Stimulated activated naive CD8-positive, alpha-beta T cell treated with anti-CD3 and anti-CD28 coated beads, Interleukin-15, amount 100 ng/mL, for 72 hours (primary cell): ENCODE measurements at regions not wholly inside any gene's neighbourhood (a gene's known extent, or its start where the extent isn't known, plus 50 kb on each side); places are given as distances from the start of the nearest gene placed in this dataset.
"Not testable (repeated sequence)": the region's sequence is repeated elsewhere in the genome, so short reads cannot be mapped to it uniquely, and the experiment has no call there.

ENCODE experiments used
- ATAC-seq: fragments of 150-1000 bp; cut with Tn5 transposase; 2 replicates; pipeline ENCODE4 v1.10.0; 2021; ENCODE audit warnings: mild to moderate bottlenecking, moderate library complexity
- DNase-seq, 2 donors: peaks; one replicate each; pipeline ENCODE4 v3.0.0; 2021 to 2022
- H3K27ac Mint-ChIP-seq, 2 donors: one replicate each; pipeline ENCODE4 v1.8.0; 2022; ENCODE audit warnings: mild to moderate bottlenecking in 2 of 2, mixed read lengths in 2 of 2, moderate library complexity in 2 of 2
- H3K27me3 Mint-ChIP-seq: one replicate; pipeline ENCODE4 v1.8.0; 2022; ENCODE audit warnings: mixed read lengths
- H3K4me1 Mint-ChIP-seq: one replicate; pipeline ENCODE4 v1.8.0; 2022; ENCODE audit warnings: mild to moderate bottlenecking, mixed read lengths
- H3K4me3 Mint-ChIP-seq, 2 donors: one replicate each; pipeline ENCODE4 v1.8.0; 2022; ENCODE audit warnings: mild to moderate bottlenecking in 2 of 2, mixed read lengths in 2 of 2, moderate library complexity in 1 of 2
- H3K9me3 Mint-ChIP-seq, 2 donors: one replicate each; pipeline ENCODE4 v1.8.0; 2022; ENCODE audit warnings: mixed read lengths in 2 of 2

GRCh38 chr18:60027397-60027796, 127.6 kb downstream of the PMAIP1 start:
- Mint-ChIP-seq H3K9me3 (no peaks in the 10 kb centered on the region), H3K4me3 (no peak overlapping the region), H3K27me3 (no peaks in the 10 kb centered on the region), H3K27ac (no peak overlapping the region), H3K4me1 (no peaks in the 10 kb centered on the region)
- DNase-seq (no peak), ATAC-seq (no peak)

GRCh38 chr18:60024857-60025256, 125.1 kb downstream of the PMAIP1 start:
- no peak for DNase-seq
- H3K9me3 Mint-ChIP-seq, result no peaks in the 10 kb centered on the region
- no peaks in the 10 kb centered on the region for H3K27me3 Mint-ChIP-seq
- no peak overlapping the region for H3K4me3 Mint-ChIP-seq
- H3K27ac Mint-ChIP-seq, result peak overlapping the region in 1 of 2 donors; percentile 9
- no peak for ATAC-seq
- no peaks in the 10 kb centered on the region for H3K4me1 Mint-ChIP-seq

- ATAC-seq, result no peak
- no peaks in the 10 kb centered on the region for H3K27me3 Mint-ChIP-seq
- no peaks in the 10 kb centered on the region for H3K4me1 Mint-ChIP-seq
- no peaks in the 10 kb centered on the region for H3K9me3 Mint-ChIP-seq
- no peak overlapping the region for H3K4me3 Mint-ChIP-seq
- no peak for DNase-seq
- H3K27ac Mint-ChIP-seq, result no peak overlapping the region
These were observed 124.5 kb downstream of the PMAIP1 start for GRCh38 chr18:60024345-60024744.

- DNase-seq (no peak), ATAC-seq (no peak)
- H3K4me3 Mint-ChIP-seq, result no peak overlapping the region
- H3K27ac Mint-ChIP-seq, result no peak overlapping the region
- no peaks in the 10 kb centered on the region for H3K4me1 Mint-ChIP-seq
- peaks cover 5% of the 10 kb centered on the region for H3K27me3 Mint-ChIP-seq
- no peaks in the 10 kb centered on the region for H3K9me3 Mint-ChIP-seq
These were observed 123.0 kb downstream of the PMAIP1 start for GRCh38 chr18:60022671-60023276.

GRCh38 chr18:60021556-60021955, 121.8 kb downstream of the PMAIP1 start:
- no peak for DNase-seq
- no peak overlapping the region for H3K27ac Mint-ChIP-seq
- H3K9me3 Mint-ChIP-seq, result no peaks in the 10 kb centered on the region
- no peak overlapping the region for H3K4me3 Mint-ChIP-seq
- H3K4me1 Mint-ChIP-seq, result no peaks in the 10 kb centered on the region
- no peak for ATAC-seq
- peaks cover 5% of the 10 kb centered on the region for H3K27me3 Mint-ChIP-seq

GRCh38 chr18:60020107-60020925, 120.5 kb downstream of the PMAIP1 start:
- H3K27me3 Mint-ChIP-seq, result peaks cover 5% of the 10 kb centered on the region
- H3K27ac Mint-ChIP-seq, result no peak overlapping the region
- ATAC-seq, result no peak
- H3K4me3 Mint-ChIP-seq, result no peak overlapping the region
- no peaks in the 10 kb centered on the region for H3K9me3 Mint-ChIP-seq
- DNase-seq, result no peak
- no peaks in the 10 kb centered on the region for H3K4me1 Mint-ChIP-seq

GRCh38 chr18:60019463-60019840, 119.7 kb downstream of the PMAIP1 start:
- no peak overlapping the region for H3K4me3 Mint-ChIP-seq
- ATAC-seq (no peak), DNase-seq (no peak)
- H3K27ac Mint-ChIP-seq, result no peak overlapping the region
- peaks cover 5% of the 10 kb centered on the region for H3K27me3 Mint-ChIP-seq
- no peaks in the 10 kb centered on the region for H3K9me3 Mint-ChIP-seq
- no peaks in the 10 kb centered on the region for H3K4me1 Mint-ChIP-seq

- peaks cover 5% of the 10 kb centered on the region for H3K27me3 Mint-ChIP-seq
- no peak for ATAC-seq
- H3K4me3 Mint-ChIP-seq, result no peak overlapping the region
- H3K4me1 Mint-ChIP-seq, result no peaks in the 10 kb centered on the region
- no peak overlapping the region for H3K27ac Mint-ChIP-seq
- no peak for DNase-seq
- no peaks in the 10 kb centered on the region for H3K9me3 Mint-ChIP-seq
These were observed 119.0 kb downstream of the PMAIP1 start for GRCh38 chr18:60018618-60019462.

GRCh38 chr18:60018134-60018533, 118.3 kb downstream of the PMAIP1 start:
- DNase-seq, ATAC-seq, H3K4me1 Mint-ChIP-seq, H3K4me3 Mint-ChIP-seq, H3K27ac Mint-ChIP-seq, H3K27me3 Mint-ChIP-seq, H3K9me3 Mint-ChIP-seq: not testable (repeated sequence)

- no peak for ATAC-seq
- Mint-ChIP-seq H3K4me1 (no peaks in the 10 kb centered on the region), H3K4me3 (no peak overlapping the region), H3K9me3 (no peaks in the 10 kb centered on the region), H3K27ac (no peak overlapping the region), H3K27me3 (peaks cover 5% of the 10 kb centered on the region)
- DNase-seq, result no peak
These were observed 117.6 kb downstream of the PMAIP1 start for GRCh38 chr18:60017371-60017770.

GRCh38 chr18:60015826-60016225, 116.0 kb downstream of the PMAIP1 start:
- ATAC-seq, H3K27me3 Mint-ChIP-seq, H3K9me3 Mint-ChIP-seq, H3K4me1 Mint-ChIP-seq, H3K4me3 Mint-ChIP-seq, DNase-seq, H3K27ac Mint-ChIP-seq: not testable (repeated sequence)

GRCh38 chr18:60013148-60013547, 113.4 kb downstream of the PMAIP1 start:
- ATAC-seq, H3K27ac Mint-ChIP-seq, H3K4me1 Mint-ChIP-seq, H3K9me3 Mint-ChIP-seq, H3K4me3 Mint-ChIP-seq, DNase-seq: not testable (repeated sequence)
- peaks cover 14% of the 10 kb centered on the region for H3K27me3 Mint-ChIP-seq

- Mint-ChIP-seq H3K9me3 (no peaks in the 10 kb centered on the region), H3K27ac (no peak overlapping the region), H3K27me3 (peaks cover 14% of the 10 kb centered on the region), H3K4me3 (no peak overlapping the region), H3K4me1 (no peaks in the 10 kb centered on the region)
- ATAC-seq, result no peak
- DNase-seq, result no peak
These were observed 111.2 kb downstream of the PMAIP1 start for GRCh38 chr18:60010984-60011383.

- no peaks in the 10 kb centered on the region for H3K4me1 Mint-ChIP-seq
- no peak overlapping the region for H3K27ac Mint-ChIP-seq
These were observed 110.7 kb downstream of the PMAIP1 start for GRCh38 chr18:60010513-60010912.

GRCh38 chr18:60007661-60008060, 107.9 kb downstream of the PMAIP1 start:
- peaks cover 22% of the 10 kb centered on the region for H3K27me3 Mint-ChIP-seq
- ATAC-seq (no peak), DNase-seq (no peak)
- H3K9me3 Mint-ChIP-seq, result peaks cover 0 to 4% of the 10 kb centered on the region in 2 donors
- no peak overlapping the region for H3K4me3 Mint-ChIP-seq
- no peaks in the 10 kb centered on the region for H3K4me1 Mint-ChIP-seq
- no peak overlapping the region for H3K27ac Mint-ChIP-seq

More at GRCh38 chr18:60010513-60010912, 110.7 kb downstream of the PMAIP1 start:
- DNase-seq (no peak), ATAC-seq (no peak)
- H3K27me3 Mint-ChIP-seq, result peaks cover 14% of the 10 kb centered on the region
- H3K4me3 Mint-ChIP-seq, result no peak overlapping the region
- H3K9me3 Mint-ChIP-seq, result no peaks in the 10 kb centered on the region
